ENCODE measurements at regions not wholly inside any gene's neighbourhood (a gene's known extent, or its start where the extent isn't known, plus 50 kb on each side); places are given as distances from the start of the nearest gene placed in this dataset.

GRCh38 chr6:159461998-159462397, 231.0 kb downstream of the SOD2 start:
- Histone ChIP-seq H2AFZ (ENCODE audit: control insufficient read depth, low read length) (no peak overlapping the region), H3K9me3 (ENCODE audit: control insufficient read depth, low read depth, low read length) (no peaks in the 10 kb centered on the region), H3K36me3 (ENCODE audit: control insufficient read depth in 2 of 2, extremely low read depth in 1 of 2, insufficient read depth in 2 of 2, low read length in 2 of 2) (no peaks in the 10 kb centered on the region), H3K9me1 (ENCODE audit: control insufficient read depth, extremely low read depth, insufficient read depth, low read length) (no peaks in the 10 kb centered on the region), H3K27ac (ENCODE audit: control insufficient read depth, insufficient read depth, low read length) (no peak overlapping the region), H3K79me2 (ENCODE audit: control insufficient read depth, insufficient read depth, low read length) (no peaks in the 10 kb centered on the region), H3K4me3 (ENCODE audit: control insufficient read depth in 2 of 3, extremely low read depth in 1 of 3, insufficient read depth in 2 of 3, low read depth in 1 of 3, low read length in 3 of 3) (no peak overlapping the region), H3K27me3 (ENCODE audit: control insufficient read depth, extremely low read depth, insufficient read depth, low read length) (no peaks in the 10 kb centered on the region), H3K9ac (ENCODE audit: control insufficient read depth, extremely low read depth, insufficient read depth, low read length) (no peak overlapping the region), H4K20me1 (ENCODE audit: control insufficient read depth, extremely low read depth, insufficient read depth, low read length) (no peaks in the 10 kb centered on the region), H3K4me1 (ENCODE audit: control insufficient read depth, extremely low read depth, insufficient read depth, low read length) (no peaks in the 10 kb centered on the region), H3K4me2 (ENCODE audit: control insufficient read depth, extremely low read depth, insufficient read depth, low read depth, low read length) (no peak overlapping the region)
- DNase-seq (ENCODE audit: low read depth, low spot score) (no peak), FAIRE-seq (no peak)
- dilution Hi-C loops (cut with MboI; ENCODE audit: extremely low pct_ligation_motif_present, low sequenced_read_pairs), result no loop called here
- TF ChIP-seq CTCF (optimal IDR thresholded peaks at IDR 0.05 in 1 of 3, IDR thresholded peaks at IDR 0.05 in 1 of 3, conservative IDR thresholded peaks at IDR 0.05 in 1 of 3; ENCODE audit: extremely low read depth in 1 of 3, insufficient read depth in 2 of 3, low read length in 3 of 3), result no peak
- no peak for TF ChIP-seq EZH2 (IDR thresholded peaks at IDR 0.05; ENCODE audit: low read length)

- Histone ChIP-seq H3K27ac (ENCODE audit: control insufficient read depth, insufficient read depth, low read length) (no peak overlapping the region), H3K4me2 (ENCODE audit: control insufficient read depth, extremely low read depth, insufficient read depth, low read depth, low read length) (no peak overlapping the region), H3K79me2 (ENCODE audit: control insufficient read depth, insufficient read depth, low read length) (no peaks in the 10 kb centered on the region), H3K9me1 (ENCODE audit: control insufficient read depth, extremely low read depth, insufficient read depth, low read length) (no peaks in the 10 kb centered on the region), H3K9ac (ENCODE audit: control insufficient read depth, extremely low read depth, insufficient read depth, low read length) (no peak overlapping the region), H3K4me1 (ENCODE audit: control insufficient read depth, extremely low read depth, insufficient read depth, low read length) (no peaks in the 10 kb centered on the region), H3K36me3 (ENCODE audit: control insufficient read depth in 2 of 2, extremely low read depth in 1 of 2, insufficient read depth in 2 of 2, low read length in 2 of 2) (no peaks in the 10 kb centered on the region), H4K20me1 (ENCODE audit: control insufficient read depth, extremely low read depth, insufficient read depth, low read length) (no peaks in the 10 kb centered on the region), H3K9me3 (ENCODE audit: control insufficient read depth, low read depth, low read length) (no peaks in the 10 kb centered on the region), H3K27me3 (ENCODE audit: control insufficient read depth, extremely low read depth, insufficient read depth, low read length) (no peaks in the 10 kb centered on the region), H2AFZ (ENCODE audit: control insufficient read depth, low read length) (no peak overlapping the region), H3K4me3 (ENCODE audit: control insufficient read depth in 2 of 3, extremely low read depth in 1 of 3, insufficient read depth in 2 of 3, low read depth in 1 of 3, low read length in 3 of 3) (no peak overlapping the region)
- dilution Hi-C loops (cut with MboI; ENCODE audit: extremely low pct_ligation_motif_present, low sequenced_read_pairs), result no loop called here
- FAIRE-seq, result no peak
- no peak for DNase-seq (ENCODE audit: low read depth, low spot score)
- TF ChIP-seq EZH2 (IDR thresholded peaks at IDR 0.05; ENCODE audit: low read length) (no peak), CTCF (optimal IDR thresholded peaks at IDR 0.05 in 1 of 3, IDR thresholded peaks at IDR 0.05 in 1 of 3, conservative IDR thresholded peaks at IDR 0.05 in 1 of 3; ENCODE audit: extremely low read depth in 1 of 3, insufficient read depth in 2 of 3, low read length in 3 of 3) (no peak)
Measured at GRCh38 chr6:159461266-159461665, 231.8 kb downstream of the SOD2 start.

Data from keratinocyte (primary cell).